ENCODE measurements at regions not wholly inside any gene's neighbourhood (a gene's known extent, or its start where the extent isn't known, plus 50 kb on each side); places are given as distances from the start of the nearest gene placed in this dataset.
"Not testable (repeated sequence)": the region's sequence is repeated elsewhere in the genome, so short reads cannot be mapped to it uniquely, and the experiment has no call there.

- H3K4me3 ChIP-seq (ENCODE audit: insufficient read depth, low read depth, low read length); intact Hi-C loops (cut with micrococcal nuclease); H2AFZ ChIP-seq (replicated peaks; ENCODE audit: low read length, poor library complexity); H3K56ac ChIP-seq (ENCODE audit: extremely low read depth, insufficient read depth, low read length); H2AK9ac ChIP-seq (replicated peaks; ENCODE audit: low read depth, low read length, poor library complexity); H3K27ac ChIP-seq (ENCODE audit: insufficient read depth, low read length); H3K36me3 ChIP-seq (ENCODE audit: control insufficient read depth, insufficient read depth, low read length); H2BK5ac ChIP-seq (ENCODE audit: low read depth, low read length, poor library complexity, severe bottlenecking); H3K79me1 ChIP-seq (ENCODE audit: low read depth in 1 of 2, low read length in 2 of 2); H2BK15ac ChIP-seq (ENCODE audit: low read depth, low read length); H3K18ac ChIP-seq (ENCODE audit: low read depth, low read length); H3K27me3 ChIP-seq (ENCODE audit: control insufficient read depth, insufficient read depth, low read length); H4K5ac ChIP-seq (ENCODE audit: low read depth, low read length); H3K4me1 ChIP-seq (ENCODE audit: control insufficient read depth, insufficient read depth, low read length); in situ Hi-C loops (cut with MboI; ENCODE audit: low sequenced_read_pairs); H4K20me1 ChIP-seq (ENCODE audit: insufficient read depth, low read length); H3K4ac ChIP-seq (ENCODE audit: low read depth, low read length); H2AK5ac ChIP-seq (ENCODE audit: low read depth, low read length); H4K8ac ChIP-seq (ENCODE audit: low read depth in 2 of 2, low read length in 2 of 2); DNase-seq; CTCF ChIA-PET; dilution Hi-C loops (cut with HindIII; ENCODE audit: low sequenced_read_pairs, unreplicated experiment); H2BK120ac ChIP-seq (ENCODE audit: low read depth, low read length); H3K4me2 ChIP-seq (ENCODE audit: low read depth, low read length); H3K9me1 ChIP-seq (ENCODE audit: insufficient read depth, low read length); ATAC-seq (ENCODE audit: low read depth); BruUV-seq (replicated peaks); H4K91ac ChIP-seq (ENCODE audit: insufficient read depth, low read depth, low read length); H2BK20ac ChIP-seq (ENCODE audit: low read depth, low read length); H3K23ac ChIP-seq (ENCODE audit: low read depth, low read length); POLR2A ChIA-PET (ENCODE audit: unreplicated experiment); H3K14ac ChIP-seq (replicated peaks; ENCODE audit: low read depth, low read length); H3K9ac ChIP-seq (ENCODE audit: low read depth, low read length): not testable (repeated sequence)
- WGBS, 2 experiments (ENCODE audit: extremely low coverage in 2 of 2, insufficient read length in 1 of 2) = 74% methylated on average over 3 of the region's 14 CpGs; no CpG with 5 or more reads in 1 of the 2 experiments
- peaks cover 21% of the 10 kb centered on the region for H3K9me3 ChIP-seq (ENCODE audit: control insufficient read depth, insufficient read depth, low read length)
Measured at GRCh38 chr12:131232872-131233271, 279.2 kb downstream of the ADGRD1 start.

GRCh38 chr12:131233850-131234789 lies 280.4 kb downstream of the ADGRD1 start:
- H2BK15ac ChIP-seq (ENCODE audit: low read depth, low read length); H3K4me1 ChIP-seq (ENCODE audit: control insufficient read depth, insufficient read depth, low read length); H2BK5ac ChIP-seq (ENCODE audit: low read depth, low read length, poor library complexity, severe bottlenecking); H3K27ac ChIP-seq (ENCODE audit: insufficient read depth, low read length); H2BK20ac ChIP-seq (ENCODE audit: low read depth, low read length); H2AFZ ChIP-seq (replicated peaks; ENCODE audit: low read length, poor library complexity); H4K20me1 ChIP-seq (ENCODE audit: insufficient read depth, low read length); DNase-seq; CTCF ChIA-PET; intact Hi-C loops (cut with micrococcal nuclease); H4K8ac ChIP-seq (ENCODE audit: low read depth in 2 of 2, low read length in 2 of 2); dilution Hi-C loops (cut with HindIII; ENCODE audit: low sequenced_read_pairs, unreplicated experiment); H3K9ac ChIP-seq (ENCODE audit: low read depth, low read length); H3K4ac ChIP-seq (ENCODE audit: low read depth, low read length); H3K18ac ChIP-seq (ENCODE audit: low read depth, low read length); H2BK120ac ChIP-seq (ENCODE audit: low read depth, low read length); H2AK9ac ChIP-seq (replicated peaks; ENCODE audit: low read depth, low read length, poor library complexity); H2AK5ac ChIP-seq (ENCODE audit: low read depth, low read length); H3K4me3 ChIP-seq (ENCODE audit: insufficient read depth, low read depth, low read length); H3K4me2 ChIP-seq (ENCODE audit: low read depth, low read length); H3K14ac ChIP-seq (replicated peaks; ENCODE audit: low read depth, low read length); H3K27me3 ChIP-seq (ENCODE audit: control insufficient read depth, insufficient read depth, low read length); H3K79me1 ChIP-seq (ENCODE audit: low read depth in 1 of 2, low read length in 2 of 2); H3K9me1 ChIP-seq (ENCODE audit: insufficient read depth, low read length); H3K56ac ChIP-seq (ENCODE audit: extremely low read depth, insufficient read depth, low read length); BruUV-seq (replicated peaks); in situ Hi-C loops (cut with MboI; ENCODE audit: low sequenced_read_pairs); H3K36me3 ChIP-seq (ENCODE audit: control insufficient read depth, insufficient read depth, low read length); H3K23ac ChIP-seq (ENCODE audit: low read depth, low read length); ATAC-seq (ENCODE audit: low read depth); H4K5ac ChIP-seq (ENCODE audit: low read depth, low read length); POLR2A ChIA-PET (ENCODE audit: unreplicated experiment); H4K91ac ChIP-seq (ENCODE audit: insufficient read depth, low read depth, low read length): not testable (repeated sequence)
- 61% methylated on average over 7 of the region's 16 CpGs; no CpG with 5 or more reads in 1 of the 2 experiments for WGBS, 2 experiments (ENCODE audit: extremely low coverage in 2 of 2, insufficient read length in 1 of 2)
- H3K9me3 ChIP-seq (ENCODE audit: control insufficient read depth, insufficient read depth, low read length) = peaks cover 21% of the 10 kb centered on the region

Measured in IMR-90 (cell line).